GM18951 (cell line): ENCODE measurements at regions not wholly inside any gene's neighbourhood (a gene's known extent, or its start where the extent isn't known, plus 50 kb on each side); places are given as distances from the start of the nearest gene placed in this dataset.

ENCODE experiments used
- POLR2A ChIP-seq: IDR thresholded peaks from 4 replicates; pipeline ENCODE4 v1.6.1; 2011; ENCODE audit warnings: mild to moderate bottlenecking; ENCODE audit not compliant: insufficient read length, insufficient read depth; ENCODE audit errors: extremely low read depth
- in situ Hi-C: fragments of 300-500 bp; cut with MboI; formaldehyde crosslinking; loops from one replicate; pipeline ENCODE4 v1.12.0; 2022; ENCODE audit warnings: low sequenced_read_pairs, mixed read lengths, inconsistent platforms; ENCODE audit not compliant: unreplicated experiment

DNA sequence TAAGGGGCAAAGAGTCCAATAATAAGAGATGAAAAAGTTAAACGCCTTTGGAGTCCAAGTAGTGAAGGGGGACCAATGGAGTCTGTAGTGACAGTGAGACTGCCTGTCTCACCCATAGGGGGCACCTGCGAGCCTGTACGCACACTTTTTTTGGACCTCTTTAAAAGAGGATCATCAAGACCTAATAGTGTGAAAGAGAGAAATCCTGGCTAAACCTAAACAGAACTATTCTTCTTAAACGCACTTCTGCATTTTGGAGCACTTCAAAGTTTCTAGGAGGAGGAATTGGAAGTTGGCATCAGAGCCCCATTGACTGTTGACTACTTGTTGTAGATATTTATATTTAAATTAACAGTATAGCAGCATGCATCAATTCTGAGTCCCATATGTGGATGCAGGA, 636.1 kb upstream of the KLF4 start:
- no peak for TF ChIP-seq POLR2A
- in situ Hi-C loops = no loop called here

DNA sequence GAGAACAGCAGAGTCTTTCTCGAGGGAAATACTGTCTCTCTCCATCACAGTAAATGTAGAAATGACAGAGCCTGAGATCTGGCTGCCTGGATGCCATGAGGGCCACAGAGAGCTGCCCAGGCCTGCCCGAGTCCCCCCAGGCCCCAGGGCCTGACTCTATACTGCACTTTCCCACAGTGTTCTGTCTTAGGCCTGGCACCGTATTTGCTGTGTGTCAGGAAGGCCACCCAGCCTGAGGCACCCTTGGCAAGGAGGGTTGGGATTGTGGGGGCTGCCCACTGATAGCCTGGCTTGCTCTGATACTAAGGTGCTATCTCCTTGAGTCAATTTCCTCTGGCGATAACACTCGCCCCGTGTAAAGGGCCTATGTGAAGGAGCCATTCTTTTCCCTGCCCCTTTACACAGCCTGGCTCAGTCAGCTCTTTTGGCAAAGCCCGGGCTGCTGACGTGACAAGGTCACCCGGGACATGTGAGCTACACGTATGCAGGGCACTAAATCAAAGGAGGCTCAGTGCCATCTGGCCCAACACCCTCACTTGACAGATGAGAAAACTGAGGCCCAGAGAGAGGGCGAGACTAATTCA, 630.1 kb upstream of the KLF4 start:
- no peak for TF ChIP-seq POLR2A
- in situ Hi-C loops = no loop called here

DNA sequence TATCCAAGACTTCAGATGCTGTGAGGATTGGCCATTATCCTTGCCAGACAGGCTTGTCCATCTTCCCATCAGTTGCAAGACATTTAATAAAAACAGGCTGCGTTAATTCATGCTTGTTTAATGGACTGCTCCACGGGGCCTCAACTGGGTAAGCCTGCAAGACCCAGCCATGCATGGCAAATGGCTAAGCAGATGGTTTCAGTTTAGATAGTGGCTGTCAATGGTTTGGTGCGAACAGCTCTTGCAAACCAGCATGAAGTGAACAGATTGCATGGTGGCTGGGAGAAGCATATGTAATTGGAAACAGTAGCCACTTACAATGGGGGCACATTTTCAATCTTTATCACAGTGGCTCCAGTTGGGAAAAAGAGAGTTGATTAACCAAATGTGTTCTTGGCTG, 628.2 kb upstream of the KLF4 start:
- in situ Hi-C loops = no loop called here
- TF ChIP-seq POLR2A = no peak

GRCh38 chr9:108117306-108117705, 627.7 kb upstream of the KLF4 start:
- in situ Hi-C loops = no loop called here
- no peak for TF ChIP-seq POLR2A

DNA sequence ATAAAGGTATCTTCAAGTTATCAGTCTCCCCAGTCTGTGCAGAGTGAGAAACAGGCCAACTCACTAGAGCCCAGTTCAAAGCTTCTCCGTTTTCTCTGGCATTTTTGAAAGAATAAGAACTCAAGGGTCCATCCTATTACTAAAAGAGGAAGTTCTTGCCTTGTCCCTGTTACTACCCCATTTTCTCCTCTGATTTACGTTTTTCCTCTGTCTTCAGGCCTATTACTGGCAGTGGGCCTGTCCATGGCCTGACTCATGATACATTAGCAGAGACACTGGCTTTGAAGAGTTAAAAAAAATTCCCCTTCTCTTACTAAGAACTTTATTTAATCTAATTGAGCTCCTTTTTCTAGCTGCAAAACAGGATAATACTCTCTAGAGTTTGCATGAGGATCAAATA, 624.0 kb upstream of the KLF4 start:
- no peak for TF ChIP-seq POLR2A
- in situ Hi-C loops = no loop called here

DNA sequence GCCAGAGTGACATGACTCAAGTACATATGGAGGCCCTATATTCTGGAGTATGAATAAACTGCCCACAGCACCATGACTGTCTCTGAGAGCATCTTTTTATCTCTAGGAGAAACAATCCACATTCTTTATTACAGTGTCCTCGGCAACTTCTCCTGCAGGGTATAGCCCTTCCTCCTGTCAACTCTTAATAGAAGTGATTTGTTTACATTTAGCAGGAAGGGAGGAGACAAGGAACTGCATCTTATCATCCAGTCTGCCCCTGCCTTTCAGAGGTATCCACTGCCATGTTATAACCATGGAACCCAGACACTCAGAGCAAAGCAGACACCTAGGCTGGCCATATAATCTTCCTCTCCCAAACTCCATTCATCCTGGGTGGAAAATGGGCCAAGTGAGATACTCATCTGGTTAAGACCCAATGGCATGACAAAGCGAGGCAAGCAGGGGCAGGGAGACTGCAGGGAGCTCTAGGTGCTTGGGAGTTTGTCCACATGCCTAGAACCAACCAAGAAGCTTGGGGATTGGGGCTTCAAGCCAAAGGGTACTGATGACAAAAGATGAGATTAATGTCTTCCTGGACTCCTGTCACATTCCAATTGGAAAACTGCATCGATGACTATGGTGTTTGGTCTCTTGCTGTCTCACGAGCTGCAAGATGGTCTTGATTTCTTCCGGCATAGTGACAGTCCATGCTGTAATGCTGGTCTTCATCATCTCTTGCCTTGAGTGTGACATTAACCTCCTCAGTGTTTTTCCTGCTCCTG, 620.5 kb upstream of the KLF4 start:
- TF ChIP-seq POLR2A = no peak
- in situ Hi-C loops = no loop called here

- in situ Hi-C loops = no loop called here
Measured at GRCh38 chr9:108108852-108109448, 619.4 kb upstream of the KLF4 start.

DNA sequence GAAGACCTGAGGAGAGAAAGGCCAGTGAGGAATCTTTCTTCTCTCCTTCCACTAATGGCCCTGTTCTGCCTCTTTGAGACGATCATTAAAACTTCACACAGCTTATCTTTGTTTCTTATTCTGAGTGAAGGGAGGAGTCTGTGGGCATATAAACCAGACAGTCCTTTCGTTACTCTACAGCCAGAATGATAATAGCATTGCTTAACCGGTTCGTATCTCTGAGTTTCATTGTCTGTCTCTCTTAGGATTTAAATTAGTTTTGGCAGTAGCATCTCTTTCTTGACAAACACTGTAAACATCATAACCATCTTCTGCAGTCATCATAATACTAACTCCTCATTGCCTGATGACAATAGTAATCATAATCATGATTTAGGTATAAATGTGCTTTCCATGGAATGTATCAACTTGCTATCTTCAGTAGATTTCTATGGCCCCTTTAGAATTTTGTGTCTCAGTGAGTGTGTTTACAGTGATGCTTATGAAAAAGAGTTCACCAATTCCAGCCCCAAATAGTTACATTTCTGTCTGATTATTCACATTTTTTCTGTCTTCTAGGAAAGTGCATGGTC, 618.8 kb upstream of the KLF4 start:
- TF ChIP-seq POLR2A = no peak
- in situ Hi-C loops = no loop called here

More at GRCh38 chr9:108108852-108109448, 619.4 kb upstream of the KLF4 start:
- no peak for TF ChIP-seq POLR2A

- in situ Hi-C loops = no loop called here
- TF ChIP-seq POLR2A = no peak
Measured at GRCh38 chr9:108105885-108106284, 616.3 kb upstream of the KLF4 start.

DNA sequence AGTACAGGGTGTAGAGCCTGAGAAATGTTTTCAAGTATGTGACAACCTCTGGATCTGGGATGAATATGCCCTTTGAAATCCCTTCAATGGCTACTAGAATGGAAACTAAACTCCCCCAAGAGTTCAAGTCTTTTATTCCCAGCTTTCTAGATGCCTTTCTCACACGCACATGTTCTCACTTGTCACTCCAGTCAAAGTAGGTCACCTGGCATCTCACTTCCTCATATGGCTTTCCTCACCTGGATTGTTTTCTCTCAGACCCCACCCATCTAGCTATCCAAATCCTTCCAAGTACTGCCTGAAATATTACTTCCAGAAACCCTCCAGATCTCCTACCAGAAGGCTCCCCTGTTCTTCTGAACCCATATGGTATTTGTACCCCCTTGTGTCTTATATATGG, 615.4 kb upstream of the KLF4 start:
- in situ Hi-C loops = no loop called here
- no peak for TF ChIP-seq POLR2A

GRCh38 chr9:108103046-108103693, 613.6 kb upstream of the KLF4 start:
- TF ChIP-seq POLR2A = no peak
- in situ Hi-C loops = no loop called here

DNA sequence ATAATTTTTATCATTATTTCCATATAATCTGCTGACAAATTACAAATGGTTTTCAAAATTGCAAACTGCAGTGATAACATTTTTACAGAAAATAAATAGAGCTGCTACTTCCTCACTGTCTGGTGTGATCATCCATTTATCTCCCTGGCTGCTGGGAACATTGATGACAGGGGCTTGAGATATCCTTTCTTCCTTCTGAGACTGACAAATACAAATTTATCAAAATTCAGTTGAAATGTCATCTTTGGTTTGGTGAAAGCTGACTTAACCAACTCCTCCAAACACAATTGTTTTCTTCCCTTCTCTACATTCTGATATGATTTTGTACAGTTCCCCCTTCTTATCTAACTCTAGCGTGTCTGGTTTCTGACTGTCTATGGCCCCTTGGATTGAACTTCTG, 611.8 kb upstream of the KLF4 start:
- in situ Hi-C loops = no loop called here
- no peak for TF ChIP-seq POLR2A

GRCh38 chr9:108100571-108100970, 611.0 kb upstream of the KLF4 start:
- in situ Hi-C loops = no loop called here
- no peak for TF ChIP-seq POLR2A
